Superior temporal gyrus (tissue), 1 donor: ENCODE measurements at regions not wholly inside any gene's neighbourhood (a gene's known extent, or its start where the extent isn't known, plus 50 kb on each side); places are given as distances from the start of the nearest gene placed in this dataset.
A peak's percentile ranks its signal among the peaks of the same experiment; 100 is the strongest.

Experiments
- DNase-seq: peaks from one replicate; pipeline ENCODE4 v3.0.0-alpha.2; 2016; ENCODE audit errors: extremely low spot score

- DNase-seq: no peak
Measured at GRCh38 chr3:72568083-72568482, 280.2 kb downstream of the SHQ1 start.

DNA sequence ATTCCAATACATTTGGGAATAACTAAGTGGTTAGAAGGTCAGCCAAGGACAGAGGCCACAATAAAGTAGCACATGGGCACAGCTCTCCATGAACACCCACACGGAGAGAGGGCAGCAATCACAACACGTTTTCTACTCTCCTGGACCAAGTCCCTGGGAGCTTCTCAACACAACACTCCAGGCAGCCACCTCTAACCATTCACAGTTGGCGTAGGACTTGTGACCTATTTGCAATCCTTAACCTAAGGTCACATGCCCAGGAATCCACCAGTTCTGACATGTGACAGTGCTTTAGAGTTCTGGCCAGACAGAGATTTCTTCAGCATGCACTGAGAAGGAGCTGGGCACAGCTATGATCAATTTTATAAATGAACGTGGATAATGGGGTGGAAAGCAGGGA, 280.8 kb downstream of the SHQ1 start:
- DNase-seq: no peak

- no peak for DNase-seq
Measured at GRCh38 chr3:72565593-72565992, 282.7 kb downstream of the SHQ1 start.

DNA sequence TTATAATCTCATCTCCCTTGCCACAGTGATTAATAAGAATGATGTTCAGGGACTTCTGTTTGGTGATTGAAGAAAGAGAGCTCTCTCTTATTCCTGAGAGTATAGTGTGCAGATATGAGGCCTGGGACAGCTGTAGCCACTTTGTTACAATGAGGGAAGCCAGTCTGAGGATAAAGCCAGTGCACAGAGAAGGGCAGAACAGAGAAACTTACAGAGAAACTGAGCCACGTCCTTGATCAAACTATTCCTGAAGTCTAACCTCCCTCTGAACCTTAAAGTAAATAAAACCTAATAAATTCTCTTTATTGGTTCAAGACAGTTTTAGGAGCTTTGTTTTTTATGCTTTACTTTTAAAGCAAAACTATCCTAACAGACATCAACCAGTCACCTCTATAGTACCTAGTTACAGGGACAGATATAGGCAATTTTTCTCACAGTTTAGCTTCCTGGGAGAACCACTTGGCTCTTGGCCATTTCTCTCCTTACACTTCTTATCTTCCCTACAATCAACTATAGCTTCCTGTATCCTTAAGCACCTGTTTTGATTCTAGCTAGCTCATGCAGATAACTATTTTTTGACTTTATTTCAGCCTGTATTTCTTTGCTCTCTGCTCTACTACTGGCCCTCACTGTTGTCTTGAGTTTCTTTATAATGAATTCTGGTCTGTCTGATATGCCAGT, 284.4 kb downstream of the SHQ1 start:
- no peak for DNase-seq

GRCh38 chr3:72560846-72561675, 287.2 kb downstream of the SHQ1 start:
- DNase-seq: peak; percentile 31

GRCh38 chr3:72559385-72559784, 288.9 kb downstream of the SHQ1 start:
- DNase-seq: no peak

GRCh38 chr3:72558001-72558400, 290.2 kb downstream of the SHQ1 start:
- no peak for DNase-seq

GRCh38 chr3:72555714-72556113, 292.5 kb downstream of the SHQ1 start:
- DNase-seq: no peak

DNA sequence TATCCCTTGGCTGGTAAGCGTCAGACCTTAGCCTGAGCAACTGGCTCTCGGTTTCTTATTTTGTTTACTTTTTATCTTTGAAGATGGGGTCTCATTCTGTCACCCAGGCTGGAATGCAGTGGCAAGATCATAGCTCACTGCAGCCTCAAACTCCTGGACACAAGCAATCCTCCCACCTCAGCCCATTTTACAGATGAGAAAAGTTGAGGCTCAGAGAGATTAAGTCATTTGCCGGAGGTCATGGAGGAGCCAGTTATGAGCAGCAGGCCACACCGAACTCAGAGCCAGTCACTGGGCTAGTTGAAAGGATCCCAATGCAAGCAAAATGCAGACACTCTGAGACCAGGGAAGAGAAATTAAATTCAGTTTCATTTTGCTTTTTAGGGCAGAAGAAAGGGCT, 293.6 kb downstream of the SHQ1 start:
- DNase-seq: no peak

GRCh38 chr3:72553298-72553697, 294.9 kb downstream of the SHQ1 start:
- no peak for DNase-seq

DNA sequence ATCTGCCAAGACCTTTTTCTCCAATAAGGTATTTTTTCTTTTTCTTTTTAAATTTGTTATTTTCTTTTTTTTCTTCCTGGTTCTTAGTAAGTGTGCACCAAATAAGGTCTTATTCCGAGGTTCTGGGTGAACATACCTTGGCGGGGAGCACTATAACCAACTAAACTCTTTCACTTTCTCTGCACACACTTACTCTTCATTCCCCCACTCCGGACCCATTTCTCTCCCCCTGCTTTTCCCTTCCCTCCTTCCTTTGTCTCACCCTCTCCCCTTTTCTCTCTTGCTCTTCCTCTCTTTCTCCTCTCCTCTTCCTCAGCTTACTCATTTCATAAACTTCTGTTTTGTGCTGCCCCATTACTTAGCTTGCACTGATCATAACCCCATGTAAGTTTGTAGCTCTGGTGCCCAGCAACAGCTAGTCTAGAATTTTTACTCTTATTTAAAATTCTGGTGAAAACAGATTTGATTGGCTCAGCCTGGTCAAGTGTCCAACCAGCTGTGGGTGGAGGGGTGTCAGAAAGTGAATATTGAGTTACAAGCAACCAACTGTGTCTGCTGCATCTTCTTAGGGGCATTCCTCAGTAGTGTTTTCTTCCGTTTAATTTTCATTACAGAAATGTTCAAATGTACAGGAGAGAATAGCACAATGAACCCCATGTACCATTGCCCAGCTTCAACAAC, 297.5 kb downstream of the SHQ1 start:
- no peak for DNase-seq

DNA sequence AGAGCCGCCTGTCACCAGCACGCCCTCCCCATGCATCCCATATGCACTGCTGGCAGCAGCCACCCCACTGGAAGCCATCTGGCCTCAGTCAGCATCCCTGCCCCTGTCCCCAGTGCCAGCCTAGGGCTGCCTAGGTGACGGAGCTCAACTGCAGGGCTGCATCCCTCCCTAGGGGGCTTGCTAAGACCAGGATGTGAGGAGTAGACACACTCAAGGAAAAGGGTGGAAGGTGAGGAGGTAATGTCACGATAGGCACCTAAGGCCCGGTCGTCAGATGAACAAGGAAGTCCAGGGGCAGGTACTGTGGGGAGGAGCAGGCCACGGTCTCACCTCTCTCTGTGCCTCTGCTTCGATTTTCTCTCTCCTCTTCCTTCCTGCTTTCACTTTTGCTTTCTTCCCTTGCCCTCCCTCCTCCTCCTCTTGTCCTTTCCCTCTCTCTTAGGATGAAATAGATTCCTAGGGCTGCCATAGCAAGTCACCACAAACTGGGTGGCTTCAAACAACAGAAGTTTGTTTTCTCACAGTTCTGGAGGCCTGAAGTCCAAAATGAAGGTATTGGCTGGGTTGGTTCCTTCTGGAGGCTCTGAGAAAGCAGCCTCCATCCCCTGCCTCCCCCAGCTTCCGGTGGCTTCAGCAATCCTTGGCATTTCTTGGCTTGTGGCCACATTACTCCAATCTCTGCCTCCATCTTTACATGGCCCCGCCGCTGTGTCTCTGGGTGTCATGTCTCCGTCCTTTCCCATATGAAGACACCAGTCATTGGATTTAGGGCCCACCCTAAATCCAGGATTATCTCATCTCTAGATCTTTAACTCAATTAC, 298.3 kb downstream of the SHQ1 start:
- no peak for DNase-seq

DNA sequence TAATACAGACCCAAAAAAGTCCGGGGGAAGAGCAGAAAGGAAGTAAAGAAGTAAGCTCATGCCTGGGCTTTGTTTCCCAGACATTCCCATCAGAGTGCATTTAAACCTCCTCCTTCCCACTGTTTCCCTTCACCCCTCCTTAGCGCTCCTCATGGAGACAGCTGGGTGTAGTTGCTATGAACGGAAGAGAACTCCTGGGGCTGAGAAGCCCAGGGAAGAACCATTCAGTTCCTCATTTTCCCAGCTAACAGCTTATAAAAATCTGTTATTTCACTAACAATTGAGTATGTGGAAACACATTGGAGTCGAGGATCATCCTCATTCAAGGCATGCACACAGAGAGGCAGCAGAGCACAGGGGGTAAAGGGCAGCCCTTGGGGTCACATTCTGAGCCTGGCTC, 299.3 kb downstream of the SHQ1 start:
- no peak for DNase-seq

- DNase-seq: no peak
Measured at GRCh38 chr3:72548461-72548860, 299.8 kb downstream of the SHQ1 start.

GRCh38 chr3:72547183-72547582, 301.1 kb downstream of the SHQ1 start:
- DNase-seq: no peak

DNA sequence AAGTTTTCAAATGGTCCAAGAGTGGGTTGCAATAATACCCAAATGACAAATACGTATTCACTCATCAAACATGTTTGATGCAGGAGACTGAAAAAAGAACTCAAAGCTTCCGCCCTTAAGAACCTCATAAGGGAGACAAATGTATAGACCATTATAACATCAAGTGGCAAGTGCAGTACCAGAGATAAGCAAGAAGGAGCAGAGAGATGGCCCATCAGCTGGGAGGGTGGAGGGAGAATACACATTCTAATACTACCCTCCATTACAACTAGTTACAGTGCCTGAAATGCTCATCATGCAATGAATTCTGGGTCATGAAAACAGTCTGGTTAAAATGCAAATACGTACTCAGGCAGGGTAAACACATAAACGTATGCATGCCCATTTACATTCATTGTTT, 304.0 kb downstream of the SHQ1 start:
- DNase-seq: no peak

- DNase-seq: no peak
Measured at GRCh38 chr3:72543246-72543645, 305.0 kb downstream of the SHQ1 start.

- no peak for DNase-seq
Measured at GRCh38 chr3:72542781-72543180, 305.5 kb downstream of the SHQ1 start.

- no peak for DNase-seq
Measured at GRCh38 chr3:72539856-72540255, 308.4 kb downstream of the SHQ1 start.

DNA sequence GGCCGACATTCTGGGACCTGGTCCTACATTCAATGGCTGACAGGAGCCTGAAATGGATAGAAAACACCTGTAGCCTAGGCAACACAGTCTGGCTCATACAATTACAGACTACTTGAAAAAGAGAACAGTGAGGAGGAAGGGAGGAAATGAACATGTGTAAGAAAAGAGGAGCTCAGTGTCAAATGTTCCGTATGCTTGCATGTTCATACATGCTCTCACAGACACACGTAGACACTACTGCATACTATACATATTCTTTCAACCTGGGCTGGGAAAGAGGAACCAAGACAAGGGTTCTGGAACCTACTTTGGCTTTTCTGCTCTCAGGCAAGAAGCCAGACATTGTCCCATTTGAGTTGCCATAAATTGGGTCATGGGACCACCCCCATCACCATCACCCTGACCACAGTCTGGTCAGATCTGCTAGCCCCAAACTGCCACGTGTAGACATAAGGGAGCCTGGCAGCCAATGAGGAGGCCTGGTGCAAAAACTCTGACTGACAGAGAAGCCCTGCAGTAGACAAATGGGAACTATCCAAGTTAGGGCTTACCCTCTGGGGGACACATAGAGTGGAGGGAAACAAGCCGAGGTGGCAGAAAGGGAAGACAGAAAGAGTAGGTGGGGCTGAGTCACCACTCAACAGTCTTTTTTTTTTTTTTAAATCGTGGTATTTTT, 310.0 kb downstream of the SHQ1 start:
- DNase-seq: no peak

DNA sequence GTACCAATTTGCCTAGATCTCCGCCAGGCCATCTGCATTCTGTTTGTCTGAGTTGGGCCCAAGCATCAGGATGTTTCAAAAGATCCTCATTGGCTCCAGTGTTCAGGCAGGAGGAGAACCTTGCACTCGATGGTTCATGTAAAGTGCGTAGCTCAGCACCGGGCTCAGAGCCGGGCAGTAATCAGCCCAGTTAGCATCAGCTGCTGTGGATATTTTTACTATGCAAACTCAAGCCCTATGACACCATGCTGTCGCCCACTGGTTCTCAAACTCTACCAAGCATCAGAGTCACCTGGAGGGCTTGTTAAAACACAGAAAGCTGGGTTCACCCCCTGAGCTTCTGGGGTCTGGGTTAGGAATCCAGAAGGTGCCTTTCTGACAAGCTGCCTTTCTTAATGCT, 310.8 kb downstream of the SHQ1 start:
- DNase-seq: no peak
